C1 segment of cervical spinal cord (tissue), 14 donors: ENCODE measurements at regions not wholly inside any gene's neighbourhood (a gene's known extent, or its start where the extent isn't known, plus 50 kb on each side); places are given as distances from the start of the nearest gene placed in this dataset.
A peak's percentile ranks its signal among the peaks of the same experiment; 100 is the strongest.

Source experiments
- DNase-seq, 14 donors: peaks; one replicate each; lab custom pipeline; 2025; lab: John Stamatoyannopoulos, UW

- no peak for DNase-seq
Observed at GRCh38 chr5:171509467-171509866, 90.0 kb downstream of the FGF18 start.

- no peak for DNase-seq
Observed at GRCh38 chr5:171512397-171512796, 93.0 kb downstream of the FGF18 start.

GRCh38 chr5:171513591-171513990, 94.1 kb downstream of the FGF18 start:
- no peak for DNase-seq

- DNase-seq: no peak
Observed at GRCh38 chr5:171518916-171519315, 99.5 kb downstream of the FGF18 start.

GRCh38 chr5:171520300-171521174, 101.1 kb downstream of the FGF18 start:
- DNase-seq: no peak

GRCh38 chr5:171521219-171521633, 101.8 kb downstream of the FGF18 start:
- peak in 1 of 14 donors; percentile 45 for DNase-seq

- DNase-seq: no peak
Observed at GRCh38 chr5:171521679-171522078, 102.2 kb downstream of the FGF18 start.

GRCh38 chr5:171523781-171524180, 104.3 kb downstream of the FGF18 start:
- DNase-seq: no peak

- no peak for DNase-seq
Observed at GRCh38 chr5:171524466-171524865, 105.0 kb downstream of the FGF18 start.

- DNase-seq: no peak
Observed at GRCh38 chr5:171525085-171525484, 105.6 kb downstream of the FGF18 start.

GRCh38 chr5:171528036-171528435, 108.6 kb downstream of the FGF18 start:
- no peak for DNase-seq

- no peak for DNase-seq
Observed at GRCh38 chr5:171528865-171529614, 109.6 kb downstream of the FGF18 start.

- DNase-seq: no peak
Observed at GRCh38 chr5:171531638-171532037, 112.2 kb downstream of the FGF18 start.

- DNase-seq: no peak
Observed at GRCh38 chr5:171533153-171533552, 113.7 kb downstream of the FGF18 start.

- no peak for DNase-seq
Observed at GRCh38 chr5:171534043-171534895, 114.8 kb downstream of the FGF18 start.

- DNase-seq: no peak
Observed at GRCh38 chr5:171535162-171535561, 115.7 kb downstream of the FGF18 start.

- DNase-seq: no peak
Observed at GRCh38 chr5:171537070-171537849, 117.8 kb downstream of the FGF18 start.

GRCh38 chr5:171537923-171538537, 118.6 kb downstream of the FGF18 start:
- DNase-seq: no peak

GRCh38 chr5:171538681-171539080, 119.2 kb downstream of the FGF18 start:
- no peak for DNase-seq

GRCh38 chr5:171540865-171541264, 121.4 kb downstream of the FGF18 start:
- no peak for DNase-seq

- DNase-seq: no peak
Observed at GRCh38 chr5:171541341-171541776, 121.9 kb downstream of the FGF18 start.
